OCI-LY1 (cell line): ENCODE measurements at regions not wholly inside any gene's neighbourhood (a gene's known extent, or its start where the extent isn't known, plus 50 kb on each side); places are given as distances from the start of the nearest gene placed in this dataset.

Experiments used
- H2AFZ ChIP-seq: fragments of 200-600 bp; sonication (generic), shearing (Covaris generic); 2 replicates; pipeline ENCODE4 v1.6.0; 2014; ENCODE audit warnings: antibody characterized with exemption, mild to moderate bottlenecking, low read length
- H3F3A ChIP-seq: fragments of 200-600 bp; sonication (generic), shearing (Covaris generic); 2 replicates; pipeline ENCODE4 v1.6.0; 2014; ENCODE audit warnings: mild to moderate bottlenecking, antibody characterized with exemption, low read length, moderate library complexity; ENCODE audit not compliant: insufficient read depth
- H3K27ac ChIP-seq: fragments of 200-600 bp; sonication (generic); 2 replicates; pipeline ENCODE4 v1.5.1; 2014; ENCODE audit warnings: low read length, mixed run types, mild to moderate bottlenecking, low read depth; ENCODE audit not compliant: poor library complexity, severe bottlenecking
- H3K27me3 ChIP-seq: fragments of 200-600 bp; sonication (generic); 2 replicates; pipeline ENCODE4 v1.6.0; 2014; ENCODE audit warnings: antibody characterized with exemption, mild to moderate bottlenecking, low read length, moderate library complexity; ENCODE audit not compliant: insufficient read depth
- H3K36me3 ChIP-seq: fragments of 200-600 bp; sonication (generic); 2 replicates; pipeline ENCODE4 v1.6.1; 2014; ENCODE audit warnings: mild to moderate bottlenecking, antibody characterized with exemption, low read length, moderate library complexity, mixed read lengths; ENCODE audit not compliant: insufficient read depth
- H3K4me1 ChIP-seq: fragments of 200-600 bp; sonication (generic); 2 replicates; pipeline ENCODE4 v1.5.1; 2014; ENCODE audit warnings: mild to moderate bottlenecking, low read length, moderate library complexity; ENCODE audit not compliant: insufficient read depth, severe bottlenecking
- H3K4me2 ChIP-seq: fragments of 200-600 bp; sonication (generic), shearing (Covaris generic); 2 replicates; pipeline ENCODE4 v1.6.1; 2014; ENCODE audit warnings: low read length
- H3K4me3 ChIP-seq: fragments of 200-600 bp; sonication (generic); 2 replicates; pipeline ENCODE4 v1.5.1; 2014; ENCODE audit warnings: low read length, low read depth, mild to moderate bottlenecking, mixed read lengths; ENCODE audit not compliant: poor library complexity, severe bottlenecking
- H3K79me2 ChIP-seq: fragments of 200-600 bp; shearing (Covaris generic); 2 replicates; pipeline ENCODE4 v1.6.1; 2016; ENCODE audit warnings: mixed run types, low read length, mixed read lengths; ENCODE audit not compliant: insufficient read depth
- H3K9ac ChIP-seq: fragments of 200-600 bp; sonication (generic), shearing (Covaris generic); 2 replicates; pipeline ENCODE4 v1.6.1; 2014; ENCODE audit warnings: mild to moderate bottlenecking, low read length, mixed read lengths
- H3K9me2 ChIP-seq: fragments of 200-600 bp; sonication (generic), shearing (Covaris generic); 2 replicates; pipeline ENCODE4 v1.6.1; 2014; ENCODE audit warnings: low read depth, mild to moderate bottlenecking, low read length, mixed read lengths
- H3K9me3 ChIP-seq: fragments of 200-600 bp; shearing (Covaris generic); 2 replicates; pipeline ENCODE4 v1.6.1; 2014; ENCODE audit warnings: low read length, mixed read lengths
- H4K20me1 ChIP-seq: fragments of 200-600 bp; sonication (generic), shearing (Covaris generic); 2 replicates; pipeline ENCODE4 v1.6.0; 2016; ENCODE audit warnings: mild to moderate bottlenecking, low read length; ENCODE audit not compliant: insufficient read depth
- CTCF ChIP-seq: fragments of 200-600 bp; sonication (generic), shearing (Covaris generic); IDR thresholded peaks from 2 replicates; pipeline ENCODE4 v1.5.1; 2017; ENCODE audit warnings: mild to moderate bottlenecking, antibody characterized with exemption, low read length, moderate library complexity, mixed read lengths
- EZH2 ChIP-seq: fragments of 200-600 bp; sonication (generic), shearing (Covaris generic); IDR thresholded peaks from 2 replicates; pipeline ENCODE4 v1.8.0; 2017; ENCODE audit warnings: borderline replicate concordance, mixed run types, mild to moderate bottlenecking, antibody characterized with exemption, low read length, moderate library complexity, mixed read lengths

GRCh38 chr7:12490940-12491339 lies 79.6 kb upstream of the SCIN start:
- Histone ChIP-seq H4K20me1 (no peaks in the 10 kb centered on the region), H3F3A (no peaks in the 10 kb centered on the region), H3K36me3 (no peaks in the 10 kb centered on the region), H3K4me2 (no peak overlapping the region), H3K27ac (no peak overlapping the region), H3K9me2 (no peaks in the 10 kb centered on the region), H3K9me3 (no peaks in the 10 kb centered on the region), H3K4me3 (no peak overlapping the region), H3K4me1 (no peaks in the 10 kb centered on the region), H3K9ac (no peak overlapping the region), H3K27me3 (no peaks in the 10 kb centered on the region), H3K79me2 (no peaks in the 10 kb centered on the region), H2AFZ (no peak overlapping the region)
- TF ChIP-seq EZH2 = no peak
- no peak for TF ChIP-seq CTCF

- Histone ChIP-seq H4K20me1 (no peaks in the 10 kb centered on the region), H3K9me3 (no peaks in the 10 kb centered on the region), H3K36me3 (no peaks in the 10 kb centered on the region), H3K4me1 (no peaks in the 10 kb centered on the region), H3K79me2 (no peaks in the 10 kb centered on the region), H3K4me3 (no peak overlapping the region), H3K9me2 (no peaks in the 10 kb centered on the region), H3K27ac (no peak overlapping the region), H3K27me3 (no peaks in the 10 kb centered on the region), H3K9ac (no peak overlapping the region), H2AFZ (no peak overlapping the region), H3F3A (no peaks in the 10 kb centered on the region), H3K4me2 (no peak overlapping the region)
- TF ChIP-seq EZH2 = no peak
- TF ChIP-seq CTCF = no peak
These were observed 79.0 kb upstream of the SCIN start for GRCh38 chr7:12491526-12491925.

GRCh38 chr7:12493407-12493806 lies 77.1 kb upstream of the SCIN start:
- H4K20me1 ChIP-seq = no peaks in the 10 kb centered on the region
- no peaks in the 10 kb centered on the region for H3K9me3 ChIP-seq
- no peaks in the 10 kb centered on the region for H3F3A ChIP-seq
- H3K4me2 ChIP-seq = no peak overlapping the region
- H3K27me3 ChIP-seq = no peaks in the 10 kb centered on the region
- no peak overlapping the region for H3K4me3 ChIP-seq
- H3K36me3 ChIP-seq = no peaks in the 10 kb centered on the region
- H3K9ac ChIP-seq = no peak overlapping the region
- H2AFZ ChIP-seq = no peak overlapping the region
- no peak for TF ChIP-seq CTCF
- TF ChIP-seq EZH2 = no peak
- no peak overlapping the region for H3K27ac ChIP-seq
- no peaks in the 10 kb centered on the region for H3K79me2 ChIP-seq
- H3K4me1 ChIP-seq = no peaks in the 10 kb centered on the region
- no peaks in the 10 kb centered on the region for H3K9me2 ChIP-seq
